Heart left ventricle (tissue), 16 donors: ENCODE measurements at regions not wholly inside any gene's neighbourhood (a gene's known extent, or its start where the extent isn't known, plus 50 kb on each side); places are given as distances from the start of the nearest gene placed in this dataset.
"Not testable (repeated sequence)": the region's sequence is repeated elsewhere in the genome, so short reads cannot be mapped to it uniquely, and the experiment has no call there.

Source experiments
- ATAC-seq, 4 donors: fragments of 200-7000 bp; cut with Tn5 transposase; one replicate each; pipeline ENCODE4 v1.9.1; 2020 to 2022; ENCODE audit warnings: moderate library complexity in 4 of 4, mild to moderate bottlenecking in 3 of 4, moderate number of reproducible peaks in 1 of 4
- DNase-seq, 5 donors: peaks; one replicate each; pipeline ENCODE4 v3.0.0-alpha.2; 2020
- H3K27ac ChIP-seq, 12 donors: fragments of 200-600 bp; sonication (generic) in 4 of 12; one replicate each; pipeline versions ENCODE4 v1.5.0 to v1.8.0; 2016 to 2022; ENCODE audit warnings: mild to moderate bottlenecking in 2 of 12
- H3K27me3 ChIP-seq, 9 donors: fragments of 200-600 bp; sonication (generic) in 2 of 9; one replicate each; pipeline versions ENCODE4 v1.5.1 to v1.8.0; 2016 to 2022; ENCODE audit warnings: mild to moderate bottlenecking in 3 of 9
- H3K36me3 ChIP-seq, 9 donors: fragments of 200-600 bp; sonication (generic) in 2 of 9; one replicate each; pipeline versions ENCODE4 v1.5.0 to v1.8.0; 2018 to 2022; ENCODE audit warnings: mild to moderate bottlenecking in 2 of 9
- H3K4me1 ChIP-seq, 12 donors: fragments of 200-600 bp; sonication (generic) in 4 of 12; one replicate each; pipeline versions ENCODE4 v1.5.0 to v1.8.0; 2016 to 2022; ENCODE audit warnings: mild to moderate bottlenecking in 3 of 12
- H3K4me3 ChIP-seq, 12 donors: fragments of 200-600 bp; sonication (generic) in 4 of 12; one replicate each; pipeline versions ENCODE4 v1.5.0 to v1.8.0; 2017 to 2022; ENCODE audit warnings: mild to moderate bottlenecking in 9 of 12, moderate library complexity in 4 of 12
- H3K9me3 ChIP-seq, 12 donors: fragments of 200-600 bp; sonication (generic) in 4 of 12; one replicate each; pipeline versions ENCODE4 v1.5.0 to v1.8.0; 2016 to 2022; ENCODE audit warnings: mild to moderate bottlenecking in 1 of 12
- POLR2A ChIP-seq, 2 donors: fragments of 450-650 bp; IDR thresholded peaks; one replicate each; pipeline ENCODE4 v1.6.1; 2017; ENCODE audit warnings: antibody characterized with exemption in 2 of 2, mild to moderate bottlenecking in 2 of 2, moderate library complexity in 2 of 2
- WGBS, 4 donors: extraction: QIAGEN DNeasy Blood & Tissue Kit in 2 of 4; methylation state at CpG; one replicate each; pipeline versions ENCODE4 v1.1.5 to v1.1.7; 2013 to 2018; 5-methylcytosine and 5-hydroxymethylcytosine counted together
- intact Hi-C, 10 donors: fragments of 100-400 bp; cut with DNase I; formaldehyde crosslinking; loops; one replicate each; pipeline versions ENCODE4 v1.11.1 to v1.14.2; 2022
- TF ChIP-seq, protein P1 (sequence below), 12 donors: fragments of 200-600 bp; sonication (generic) in 4 of 12; IDR thresholded peaks; one replicate each; pipeline versions ENCODE4 v1.5.0 to v1.8.0; 2018 to 2022; ENCODE audit warnings: antibody characterized with exemption in 12 of 12, mild to moderate bottlenecking in 5 of 12
- donor health status: ischemic (EF 13 %, LVEDD 7.1; RV severe dilation, severe dysfunction).
- donor health status: healthy with polysubstance abuse.
- donor health status: DM: no; HTN: yes; CAD: no.
- donor health status: DM: no; HTN: no; CAD: no.
- donor health status: ischemic (EF 25% LVEDD 6.9; RV normal size, moderate dysfunction).
- donor health status: ischemic (EF 25% LVEDD 5.7; RV mildly dilated, moderate dysfunction).
- donor health status: healthy.
- donor health status: DM: yes; HTN: yes; CAD: no.
- donor health status: ischemic (EF 35%, LVEDD 5.7; RV mildly dilated, moderate dysfunction).
- donor health status: nonischemic (EF 11% LVEDD 7.7; RV severe dilation, severe dysfunction).
- donor health status: DM: yes; HTN: yes; CAD: no.
- donor health status: PGD.
- donor health status: ischemic (EF 29% LVEDD 5.4; RV normal size, mild dysfunction).
- donor health status: nonischemic (EF 23%, LVEDD 6.1; RV moderate dilation, normal function).

DNA sequence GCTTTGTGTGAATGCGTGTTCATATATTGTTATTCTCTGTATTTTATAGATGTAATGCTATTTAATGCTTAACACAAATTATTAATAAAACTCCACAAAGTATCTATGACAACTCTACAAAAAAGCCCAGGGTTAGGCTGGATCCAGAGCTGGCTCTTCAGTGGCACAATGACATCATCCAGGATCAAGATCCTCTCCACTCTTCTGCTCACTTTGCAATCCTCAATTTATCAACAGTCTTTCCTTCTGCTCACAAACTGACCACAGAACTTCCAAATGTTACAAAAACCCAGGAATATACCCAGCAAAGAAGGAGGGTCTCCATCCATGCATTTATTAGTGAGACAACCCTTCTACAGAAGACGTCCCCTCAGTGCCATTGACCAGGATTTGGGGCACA lies 132.3 kb downstream of the HNRNPD start:
- Histone ChIP-seq H3K27ac (no peak overlapping the region), H3K9me3 (peaks cover 0 to 4% (median 0%) of the 10 kb centered on the region in 12 donors), H3K4me1 (no peaks in the 10 kb centered on the region), H3K4me3 (no peak overlapping the region), H3K36me3 (no peaks in the 10 kb centered on the region), H3K27me3 (no peaks in the 10 kb centered on the region)
- intact Hi-C loops, result no loop called here
- WGBS, 4 donors, result 90 to 94% (median 91%) methylated on average over 2 of the region's 2 CpGs
- DNase-seq (no peak), ATAC-seq (no peak)
- TF ChIP-seq, protein P1, sequence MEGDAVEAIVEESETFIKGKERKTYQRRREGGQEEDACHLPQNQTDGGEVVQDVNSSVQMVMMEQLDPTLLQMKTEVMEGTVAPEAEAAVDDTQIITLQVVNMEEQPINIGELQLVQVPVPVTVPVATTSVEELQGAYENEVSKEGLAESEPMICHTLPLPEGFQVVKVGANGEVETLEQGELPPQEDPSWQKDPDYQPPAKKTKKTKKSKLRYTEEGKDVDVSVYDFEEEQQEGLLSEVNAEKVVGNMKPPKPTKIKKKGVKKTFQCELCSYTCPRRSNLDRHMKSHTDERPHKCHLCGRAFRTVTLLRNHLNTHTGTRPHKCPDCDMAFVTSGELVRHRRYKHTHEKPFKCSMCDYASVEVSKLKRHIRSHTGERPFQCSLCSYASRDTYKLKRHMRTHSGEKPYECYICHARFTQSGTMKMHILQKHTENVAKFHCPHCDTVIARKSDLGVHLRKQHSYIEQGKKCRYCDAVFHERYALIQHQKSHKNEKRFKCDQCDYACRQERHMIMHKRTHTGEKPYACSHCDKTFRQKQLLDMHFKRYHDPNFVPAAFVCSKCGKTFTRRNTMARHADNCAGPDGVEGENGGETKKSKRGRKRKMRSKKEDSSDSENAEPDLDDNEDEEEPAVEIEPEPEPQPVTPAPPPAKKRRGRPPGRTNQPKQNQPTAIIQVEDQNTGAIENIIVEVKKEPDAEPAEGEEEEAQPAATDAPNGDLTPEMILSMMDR (IDR thresholded peaks at IDR 0.05), result no peak
- no peak for TF ChIP-seq POLR2A (IDR thresholded peaks at IDR 0.05)

DNA sequence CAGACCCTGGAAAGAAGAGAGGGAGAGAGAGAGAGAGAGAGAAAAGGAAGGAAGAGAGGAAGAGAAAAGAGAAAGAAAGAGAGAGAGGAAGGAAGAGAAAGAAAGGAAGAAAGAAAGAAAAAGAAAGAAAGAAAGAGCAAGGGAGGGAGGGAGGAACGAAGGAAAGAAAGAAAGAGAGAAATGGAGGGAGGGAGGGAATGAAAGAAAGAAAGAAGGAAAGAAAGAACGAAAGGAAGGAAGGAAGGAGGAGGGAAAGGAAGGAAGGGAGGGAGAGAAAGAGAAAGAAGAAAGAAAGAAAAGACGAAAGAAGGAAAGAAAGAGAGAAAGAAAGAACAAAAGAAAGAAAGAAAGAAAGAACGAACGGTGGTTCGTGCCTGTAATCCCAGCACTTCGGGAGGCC lies 133.4 kb downstream of the HNRNPD start:
- no peaks in the 10 kb centered on the region for H3K36me3 ChIP-seq
- ATAC-seq (no peak), DNase-seq (no peak)
- no peaks in the 10 kb centered on the region for H3K4me1 ChIP-seq
- 86 to 92% (median 87%) methylated on average over 7 of the region's 7 CpGs for WGBS, 4 donors
- TF ChIP-seq, protein P1 (IDR thresholded peaks at IDR 0.05), result no peak
- no peak for TF ChIP-seq POLR2A (IDR thresholded peaks at IDR 0.05)
- no peak overlapping the region for H3K4me3 ChIP-seq
- intact Hi-C loops, result no loop called here
- H3K27me3 ChIP-seq, result no peaks in the 10 kb centered on the region
- no peak overlapping the region for H3K27ac ChIP-seq
- peaks cover 0 to 4% (median 0%) of the 10 kb centered on the region in 12 donors for H3K9me3 ChIP-seq

DNA sequence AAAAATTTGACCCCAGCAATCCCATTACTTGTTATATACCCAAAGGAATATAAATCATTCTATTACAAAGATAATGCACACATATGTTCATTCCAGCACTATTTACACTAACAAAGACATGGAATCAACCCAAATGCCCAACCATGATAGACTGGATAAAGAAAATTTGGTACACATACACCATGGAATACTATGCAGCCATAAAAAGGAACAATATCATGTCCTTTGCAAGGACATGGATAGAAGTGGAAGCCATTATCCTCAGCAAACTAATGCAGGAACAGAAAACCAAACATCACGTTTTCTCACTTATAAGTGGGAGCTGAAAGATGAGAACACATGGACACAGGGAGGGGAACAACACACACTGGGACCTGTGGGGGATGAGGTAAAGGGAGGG lies 136.6 kb downstream of the HNRNPD start:
- H3K4me3 ChIP-seq, intact Hi-C loops, H3K4me1 ChIP-seq, H3K9me3 ChIP-seq, H3K27ac ChIP-seq, ATAC-seq, H3K27me3 ChIP-seq, DNase-seq, H3K36me3 ChIP-seq: not testable (repeated sequence)
- 74 to 88% (median 79%) methylated on average over 1 of the region's 1 CpG for WGBS, 4 donors

DNA sequence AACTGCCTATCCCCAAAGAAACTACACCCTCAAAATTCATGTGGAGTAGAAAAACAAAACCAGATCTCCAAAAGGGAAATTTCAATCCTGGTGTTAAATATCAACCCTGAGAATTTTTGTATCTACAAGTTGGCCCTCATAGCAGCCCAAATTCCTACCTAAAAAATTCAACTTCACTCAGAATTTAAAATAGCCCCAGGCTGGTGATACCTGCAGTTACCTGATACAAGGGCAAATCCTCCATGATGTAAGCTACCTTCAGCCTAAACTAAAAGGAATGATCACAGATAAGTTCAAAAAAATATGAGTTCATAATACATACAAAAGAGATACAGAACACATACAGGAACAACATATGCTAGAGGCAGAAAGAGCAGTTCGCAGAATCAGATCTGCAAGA lies 138.4 kb downstream of the HNRNPD start:
- ATAC-seq (no peak), DNase-seq (no peak)
- peaks cover 0 to 4% (median 0%) of the 10 kb centered on the region in 12 donors for H3K9me3 ChIP-seq
- WGBS, 4 donors, result 60 to 79% (median 74%) methylated on average over 1 of the region's 1 CpG
- no peak overlapping the region for H3K4me3 ChIP-seq
- no peaks in the 10 kb centered on the region for H3K4me1 ChIP-seq
- TF ChIP-seq POLR2A (IDR thresholded peaks at IDR 0.05), result no peak
- TF ChIP-seq, protein P1 (IDR thresholded peaks at IDR 0.05), result no peak
- no peaks in the 10 kb centered on the region for H3K36me3 ChIP-seq
- intact Hi-C loops, result no loop called here
- H3K27ac ChIP-seq, result no peak overlapping the region
- no peaks in the 10 kb centered on the region for H3K27me3 ChIP-seq

DNA sequence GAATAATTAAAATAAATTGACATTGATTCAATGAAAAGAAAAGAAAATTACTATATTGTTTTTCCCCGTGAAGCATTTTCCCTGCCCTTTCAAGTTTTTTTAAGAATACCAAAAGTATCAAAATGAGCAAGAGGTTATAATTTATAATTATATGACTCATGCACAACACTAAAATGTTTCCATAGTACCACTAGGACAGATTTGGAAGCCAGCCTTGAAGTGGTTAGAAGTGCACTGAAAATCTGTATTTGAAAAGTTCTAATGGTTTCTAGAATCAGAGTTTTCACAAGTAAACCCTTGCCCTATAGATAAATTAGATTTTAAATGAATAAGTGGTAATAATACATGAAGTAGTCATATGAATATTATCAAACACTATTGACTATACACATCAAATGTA lies 140.9 kb downstream of the HNRNPD start:
- WGBS, 4 donors, result 86 to 100% (median 92%) methylated on average over 1 of the region's 1 CpG
- DNase-seq, result no peak
- Histone ChIP-seq H3K9me3 (peaks cover 0 to 4% (median 0%) of the 10 kb centered on the region in 12 donors), H3K27me3 (no peaks in the 10 kb centered on the region), H3K4me1 (no peaks in the 10 kb centered on the region), H3K4me3 (no peak overlapping the region), H3K36me3 (no peaks in the 10 kb centered on the region), H3K27ac (no peak overlapping the region)
- TF ChIP-seq, protein P1 (IDR thresholded peaks at IDR 0.05), result no peak
- no peak for TF ChIP-seq POLR2A (IDR thresholded peaks at IDR 0.05)
- no peak for ATAC-seq
- intact Hi-C loops, result no loop called here
